HG02938 (cell line): ENCODE measurements at regions not wholly inside any gene's neighbourhood (a gene's known extent, or its start where the extent isn't known, plus 50 kb on each side); places are given as distances from the start of the nearest gene placed in this dataset.
"Not testable (repeated sequence)": the region's sequence is repeated elsewhere in the genome, so short reads cannot be mapped to it uniquely, and the experiment has no call there.

ENCODE experiments used
- ATAC-seq: cut with Tn5 transposase; IDR thresholded peaks from one replicate; pipeline ENCODE4 v1.9.1; 2021; ENCODE audit warnings: mild to moderate bottlenecking, moderate library complexity; ENCODE audit not compliant: unreplicated experiment

DNA sequence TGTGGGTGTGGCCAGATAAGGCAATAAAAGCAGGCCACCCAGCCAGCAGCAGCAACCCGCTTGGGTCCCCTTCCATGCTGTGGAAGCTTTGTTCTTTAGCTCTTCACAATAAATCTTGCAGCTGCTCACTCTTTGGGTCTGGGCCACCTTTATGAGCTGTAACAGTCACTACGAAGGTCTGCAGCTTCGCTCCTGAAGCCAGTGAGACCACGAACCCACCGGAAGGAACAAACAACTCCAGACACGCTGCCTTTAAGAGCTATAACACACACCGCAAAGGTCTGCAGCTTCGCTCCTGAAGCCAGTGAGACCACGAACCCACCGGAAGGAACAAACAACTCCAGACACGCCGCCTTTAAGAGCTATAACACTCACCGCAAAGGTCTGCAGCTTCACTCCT is 172.1 kb upstream of the AGTR1 start:
- ATAC-seq, result not testable (repeated sequence)

DNA sequence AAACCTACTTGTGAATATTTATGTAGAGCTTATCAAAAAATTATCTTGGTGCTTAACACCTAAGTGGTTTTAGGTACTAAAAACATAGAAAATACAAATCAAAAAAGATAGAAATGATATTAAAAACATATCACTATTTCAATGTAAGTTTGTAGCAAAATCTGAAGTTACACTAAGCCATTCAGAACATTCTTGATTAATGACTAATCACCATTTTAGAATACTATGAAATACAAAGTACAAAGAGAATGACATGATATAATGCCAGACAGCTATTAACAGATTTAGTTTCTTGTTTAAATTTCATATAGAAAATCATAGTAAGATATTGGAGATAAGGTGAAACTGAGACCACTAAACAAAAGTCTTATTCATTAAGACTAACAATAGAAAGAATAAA is 169.7 kb upstream of the AGTR1 start:
- ATAC-seq, result no peak

DNA sequence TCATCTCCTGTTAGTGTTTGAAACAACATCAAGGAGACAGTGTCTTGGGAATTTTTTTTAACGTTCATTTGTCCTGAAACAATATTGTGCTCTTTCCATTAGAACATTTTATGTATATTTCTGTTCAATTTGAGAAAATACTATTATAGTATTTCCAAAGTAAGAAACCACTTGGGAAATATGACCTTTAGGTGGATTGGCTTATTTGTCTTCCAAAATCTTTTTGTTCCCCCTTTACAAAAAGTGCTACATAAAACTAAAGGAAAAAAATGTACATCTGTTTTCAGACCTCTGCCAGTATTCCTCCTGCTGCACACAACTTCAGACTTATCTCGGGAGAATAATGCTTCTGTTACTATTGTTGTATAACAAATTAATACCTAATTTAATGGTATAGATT is 165.9 kb upstream of the AGTR1 start:
- ATAC-seq, result no peak

DNA sequence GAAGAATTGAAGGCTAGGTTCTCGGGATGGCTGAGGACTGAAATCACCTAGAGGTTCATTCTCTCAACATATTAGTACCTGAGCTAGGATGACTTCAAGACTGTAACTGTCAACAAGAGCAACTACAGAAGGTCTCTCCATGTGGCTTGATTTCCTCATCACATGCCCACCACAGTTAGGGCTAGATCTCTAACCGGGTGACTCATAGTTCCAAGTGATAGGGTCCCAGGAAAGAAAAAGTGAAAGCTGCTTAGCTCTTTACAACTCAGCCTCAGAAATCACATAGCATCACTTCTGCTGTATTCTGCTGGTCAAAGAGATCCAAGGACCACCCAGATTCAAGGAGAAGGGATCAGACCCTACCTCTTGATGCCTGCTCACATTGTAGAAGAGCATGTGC is 165.4 kb upstream of the AGTR1 start:
- no peak for ATAC-seq

- ATAC-seq, result no peak
Measured at GRCh38 chr3:148532774-148533173, 164.9 kb upstream of the AGTR1 start.

- no peak for ATAC-seq
Measured at GRCh38 chr3:148534089-148534988, 163.4 kb upstream of the AGTR1 start.

GRCh38 chr3:148535001-148535400 is 162.7 kb upstream of the AGTR1 start:
- ATAC-seq, result no peak

- no peak for ATAC-seq
Measured at GRCh38 chr3:148540266-148540665, 157.4 kb upstream of the AGTR1 start.

DNA sequence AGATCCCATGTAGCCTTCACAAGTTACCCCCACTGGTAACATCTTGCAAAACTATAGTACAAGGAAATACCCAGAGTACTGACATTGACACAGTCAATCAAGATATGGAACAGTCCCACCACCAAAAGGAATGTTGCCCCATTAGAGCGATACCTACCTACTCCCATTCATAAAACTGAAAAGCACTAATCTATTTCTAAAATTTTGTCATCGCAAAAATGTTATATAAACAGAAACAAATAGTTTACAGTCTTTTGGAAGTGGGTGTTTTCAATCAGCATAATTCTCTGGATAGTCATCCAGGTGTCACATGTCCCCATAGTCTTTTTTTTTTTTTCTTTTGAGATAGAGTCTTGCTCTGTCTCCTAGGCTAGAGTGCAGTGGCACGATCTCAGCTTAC is 156.9 kb upstream of the AGTR1 start:
- ATAC-seq, result no peak

DNA sequence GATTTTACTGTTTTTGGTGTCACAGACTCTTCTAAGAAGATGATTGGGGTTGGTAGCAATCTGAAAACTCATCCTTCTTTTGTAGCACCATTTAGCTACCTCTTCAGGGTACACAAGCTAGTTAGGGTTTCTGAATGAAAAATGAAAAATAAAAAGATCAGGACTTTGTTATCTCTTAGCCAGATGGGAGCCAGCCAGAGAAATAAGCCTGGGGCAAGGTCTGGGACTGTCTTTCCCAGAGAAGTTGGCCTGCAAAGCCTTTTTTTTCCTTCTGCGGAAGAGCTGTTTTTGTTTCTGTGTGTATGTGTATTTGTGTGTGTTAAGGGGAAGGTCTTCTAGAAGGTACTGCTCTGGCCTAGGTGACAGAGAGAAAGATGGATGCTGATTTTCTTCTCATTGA is 150.7 kb upstream of the AGTR1 start:
- no peak for ATAC-seq

GRCh38 chr3:148551767-148552260 is 145.9 kb upstream of the AGTR1 start:
- ATAC-seq, result no peak

DNA sequence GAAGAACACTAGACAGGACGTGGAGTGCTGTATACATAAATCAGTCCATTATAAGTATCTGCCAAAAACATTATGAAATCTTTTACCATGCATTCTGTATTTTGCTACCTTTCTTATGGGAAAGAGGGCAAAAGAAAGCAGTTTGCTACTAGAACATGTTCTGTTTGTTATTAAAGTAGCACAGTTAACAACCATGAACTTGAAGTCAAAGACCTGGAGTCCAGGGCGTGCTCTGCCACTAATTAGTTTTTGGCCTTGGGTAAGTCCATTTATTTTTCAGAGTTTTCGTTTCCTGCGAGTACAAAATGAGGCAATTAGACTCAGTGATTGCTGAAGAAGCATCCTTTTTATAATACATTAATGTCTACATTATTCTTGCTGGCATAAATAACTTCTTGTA is 143.3 kb upstream of the AGTR1 start:
- no peak for ATAC-seq

- no peak for ATAC-seq
Measured at GRCh38 chr3:148556664-148557063, 141.0 kb upstream of the AGTR1 start.

DNA sequence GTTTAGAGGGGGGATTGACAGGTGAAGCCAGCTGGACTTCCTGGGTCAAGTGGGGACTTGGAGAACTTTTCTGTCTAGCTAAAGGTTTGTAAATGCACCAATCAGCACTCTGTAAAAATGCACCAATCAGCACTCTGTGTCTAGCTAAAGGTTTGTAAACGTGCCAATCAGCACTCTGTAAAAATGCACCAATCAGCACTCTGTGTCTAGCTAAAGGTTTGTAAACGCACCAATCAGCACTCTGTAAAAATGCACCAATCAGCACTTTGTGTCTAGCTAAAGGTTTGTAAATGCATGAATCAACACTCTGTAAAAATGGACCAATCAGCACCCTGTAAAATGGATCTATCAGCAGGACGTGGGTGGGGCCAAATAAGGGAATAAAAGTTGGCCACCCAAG is 120.1 kb upstream of the AGTR1 start:
- not testable (repeated sequence) for ATAC-seq

- ATAC-seq, result no peak
Measured at GRCh38 chr3:148582126-148582525, 115.6 kb upstream of the AGTR1 start.

- no peak for ATAC-seq
Measured at GRCh38 chr3:148583793-148584192, 113.9 kb upstream of the AGTR1 start.

GRCh38 chr3:148584438-148584837 is 113.3 kb upstream of the AGTR1 start:
- ATAC-seq, result no peak

- no peak for ATAC-seq
Measured at GRCh38 chr3:148585671-148586379, 111.9 kb upstream of the AGTR1 start.

- no peak for ATAC-seq
Measured at GRCh38 chr3:148588291-148588690, 109.4 kb upstream of the AGTR1 start.

DNA sequence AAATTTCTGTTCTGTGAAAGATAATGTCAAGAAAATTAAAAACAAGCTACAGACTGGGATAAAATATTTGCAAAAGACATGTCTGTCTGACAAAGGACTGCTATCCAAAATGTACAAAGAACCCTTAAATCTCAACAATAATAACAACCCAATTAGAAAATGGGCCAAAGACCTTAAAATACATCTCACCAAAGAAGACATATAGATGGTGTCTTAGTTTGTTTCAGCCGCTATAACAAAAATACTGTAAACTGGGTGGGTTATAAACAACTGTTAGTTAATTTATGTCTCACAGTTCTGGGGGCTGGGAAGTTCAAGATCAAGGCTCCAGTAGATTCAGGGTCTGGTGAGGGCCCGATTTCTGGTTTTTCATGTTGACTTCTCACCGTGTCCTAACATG is 106.2 kb upstream of the AGTR1 start:
- ATAC-seq, result no peak

DNA sequence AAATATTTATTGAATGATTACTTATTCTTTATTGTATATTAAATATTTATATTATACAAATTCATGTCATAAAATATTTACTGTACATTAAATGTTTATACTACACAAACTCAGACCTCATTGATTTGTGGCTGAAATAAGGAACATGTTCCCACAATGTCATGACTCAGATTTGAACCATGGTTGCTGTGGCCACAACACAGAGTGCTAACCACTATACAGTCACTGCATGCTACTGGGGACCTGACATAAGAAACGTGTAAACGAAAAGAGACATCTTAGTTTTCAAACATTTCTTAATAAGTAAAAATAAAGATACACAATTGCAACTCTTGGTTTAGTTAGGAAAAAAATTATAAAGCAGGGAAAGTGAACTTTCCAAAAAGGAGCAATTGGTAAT is 99.1 kb upstream of the AGTR1 start:
- ATAC-seq, result no peak

GRCh38 chr3:148599481-148599880 is 98.2 kb upstream of the AGTR1 start:
- ATAC-seq, result no peak
